ENCODE measurements at regions not wholly inside any gene's neighbourhood (a gene's known extent, or its start where the extent isn't known, plus 50 kb on each side); places are given as distances from the start of the nearest gene placed in this dataset.
"Not testable (repeated sequence)": the region's sequence is repeated elsewhere in the genome, so short reads cannot be mapped to it uniquely, and the experiment has no call there.

- CTCF ChIA-PET, result interaction anchor here (0.6 kb wide), 1 partner anchor 118 kb away, joined by 3 read pairs; no protein-coding TSS in a partner anchor
- H3K27me3 Mint-ChIP-seq, result peaks cover 13% of the 10 kb centered on the region
- POLR2A ChIA-PET; H3K4me1 Mint-ChIP-seq (ENCODE audit: low read depth); H3K4me3 Mint-ChIP-seq; DNase-seq; H3K9me3 Mint-ChIP-seq; H3K36me3 Mint-ChIP-seq; intact Hi-C loops (cut with micrococcal nuclease); H3K27ac Mint-ChIP-seq: not testable (repeated sequence)
These were observed 56.5 kb upstream of the UNC93A start for GRCh38 chr6:167234576-167234975.

GRCh38 chr6:167235005-167235404 lies 56.1 kb upstream of the UNC93A start:
- intact Hi-C loops (cut with micrococcal nuclease), result no loop called here
- Mint-ChIP-seq H3K27ac (no peak overlapping the region), H3K4me3 (no peak overlapping the region)

GRCh38 chr6:167235421-167236238 lies 55.5 kb upstream of the UNC93A start:
- no peaks in the 10 kb centered on the region for H3K36me3 Mint-ChIP-seq
- CTCF ChIA-PET, result no interaction called here
- intact Hi-C loops (cut with micrococcal nuclease), result no loop called here

More at GRCh38 chr6:167235005-167235404, 56.1 kb upstream of the UNC93A start:
- Mint-ChIP-seq H3K27me3 (peaks cover 10% of the 10 kb centered on the region), H3K9me3 (no peaks in the 10 kb centered on the region), H3K36me3 (no peaks in the 10 kb centered on the region), H3K4me1 (ENCODE audit: low read depth) (no peaks in the 10 kb centered on the region)
- ChIA-PET POLR2A (no interaction called here), CTCF (no interaction called here)
- DNase-seq, result no peak

DNA sequence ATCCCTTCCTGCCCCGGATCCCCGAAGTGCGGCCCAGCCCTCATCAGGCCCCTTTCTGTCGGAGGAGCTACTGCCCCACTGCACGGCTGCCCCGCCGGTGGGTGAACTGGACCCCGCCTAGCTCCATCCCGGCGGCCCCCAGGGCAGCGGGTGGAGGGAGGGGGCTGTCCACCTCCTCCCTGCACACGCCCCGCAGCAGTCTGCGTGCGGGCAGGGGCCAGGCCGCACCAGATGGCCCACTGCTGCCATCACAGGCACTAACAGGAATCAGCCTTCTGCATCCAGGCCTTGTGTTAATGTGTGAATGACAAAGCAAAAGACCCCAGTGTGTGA lies 54.9 kb upstream of the UNC93A start:
- H3K36me3 Mint-ChIP-seq, result no peaks in the 10 kb centered on the region
- H3K4me3 Mint-ChIP-seq, result no peak overlapping the region
- DNase-seq, result no peak
- intact Hi-C loops (cut with micrococcal nuclease), result no loop called here
- no peaks in the 10 kb centered on the region for H3K4me1 Mint-ChIP-seq (ENCODE audit: low read depth)
- ChIA-PET CTCF (no interaction called here), POLR2A (no interaction called here)
- H3K9me3 Mint-ChIP-seq, result no peaks in the 10 kb centered on the region
- no peak overlapping the region for H3K27ac Mint-ChIP-seq
- H3K27me3 Mint-ChIP-seq, result peaks cover 10% of the 10 kb centered on the region

More at GRCh38 chr6:167235421-167236238, 55.5 kb upstream of the UNC93A start:
- POLR2A ChIA-PET, result no interaction called here
- DNase-seq, result no peak
- H3K4me3 Mint-ChIP-seq, result no peak overlapping the region
- H3K27me3 Mint-ChIP-seq, result peaks cover 10% of the 10 kb centered on the region
- H3K4me1 Mint-ChIP-seq (ENCODE audit: low read depth), result no peaks in the 10 kb centered on the region
- no peak overlapping the region for H3K27ac Mint-ChIP-seq
- no peaks in the 10 kb centered on the region for H3K9me3 Mint-ChIP-seq

DNA sequence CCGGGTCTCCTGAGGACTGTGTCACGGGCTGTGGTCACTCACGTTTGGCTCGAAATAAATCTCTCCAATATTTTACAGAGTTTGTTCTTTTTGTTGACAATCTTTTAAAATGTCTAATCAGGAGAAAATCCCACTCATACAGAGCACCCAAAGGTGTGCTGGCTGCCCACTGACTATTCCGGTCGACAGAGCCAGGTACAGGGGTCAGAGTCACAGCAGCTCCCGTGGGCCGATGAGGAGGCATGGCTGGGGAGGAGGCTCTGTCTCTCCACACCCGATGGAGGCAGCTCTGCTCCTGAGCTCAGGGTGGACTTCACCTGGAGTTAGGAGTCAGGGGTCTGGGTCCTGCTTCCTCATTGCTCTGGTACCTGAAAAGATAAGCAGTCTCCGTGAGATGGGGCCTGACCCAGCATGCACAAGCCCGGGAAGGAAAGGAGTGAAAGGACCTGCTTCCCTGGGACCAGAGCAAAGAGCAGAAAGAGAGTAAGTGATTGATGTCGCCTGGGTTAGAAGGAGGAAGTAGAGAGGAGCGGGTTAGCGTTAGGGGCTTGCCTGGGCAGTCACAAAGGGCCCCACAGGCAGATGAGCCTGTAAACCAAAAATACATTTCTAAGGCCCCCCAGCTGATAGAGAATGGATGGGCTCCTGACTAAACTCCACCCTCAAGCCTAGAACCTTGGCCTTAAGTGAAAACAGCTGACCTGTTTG lies 53.5 kb upstream of the UNC93A start:
- H3K4me1 Mint-ChIP-seq (ENCODE audit: low read depth), result no peaks in the 10 kb centered on the region
- no peak overlapping the region for H3K27ac Mint-ChIP-seq
- CTCF ChIA-PET, result no interaction called here
- H3K4me3 Mint-ChIP-seq, result no peak overlapping the region
- POLR2A ChIA-PET, result no interaction called here
- no peaks in the 10 kb centered on the region for H3K9me3 Mint-ChIP-seq
- intact Hi-C loops (cut with micrococcal nuclease), result no loop called here
- H3K36me3 Mint-ChIP-seq, result no peaks in the 10 kb centered on the region
- DNase-seq, result no peak
- H3K27me3 Mint-ChIP-seq, result peaks cover 7% of the 10 kb centered on the region

GRCh38 chr6:167238146-167238693 lies 52.9 kb upstream of the UNC93A start:
- Mint-ChIP-seq H3K4me3 (no peak overlapping the region), H3K4me1 (ENCODE audit: low read depth) (no peaks in the 10 kb centered on the region), H3K27ac (no peak overlapping the region), H3K9me3 (no peaks in the 10 kb centered on the region), H3K27me3 (peaks cover 9% of the 10 kb centered on the region), H3K36me3 (no peaks in the 10 kb centered on the region)
- intact Hi-C loops (cut with micrococcal nuclease), result no loop called here
- POLR2A ChIA-PET, result no interaction called here
- no peak for DNase-seq
- CTCF ChIA-PET, result no interaction called here

GRCh38 chr6:167238694-167239467 lies 52.2 kb upstream of the UNC93A start:
- H3K9me3 Mint-ChIP-seq, result no peaks in the 10 kb centered on the region

GRCh38 chr6:167239470-167239869 lies 51.6 kb upstream of the UNC93A start:
- H3K27ac Mint-ChIP-seq; H3K27me3 Mint-ChIP-seq; H3K36me3 Mint-ChIP-seq; DNase-seq; CTCF ChIA-PET; H3K4me3 Mint-ChIP-seq; intact Hi-C loops (cut with micrococcal nuclease); H3K4me1 Mint-ChIP-seq (ENCODE audit: low read depth); POLR2A ChIA-PET; H3K9me3 Mint-ChIP-seq: not testable (repeated sequence)

More at GRCh38 chr6:167238694-167239467, 52.2 kb upstream of the UNC93A start:
- no peak for DNase-seq
- ChIA-PET CTCF (no interaction called here), POLR2A (no interaction called here)
- Mint-ChIP-seq H3K4me3 (no peak overlapping the region), H3K36me3 (no peaks in the 10 kb centered on the region), H3K4me1 (ENCODE audit: low read depth) (no peaks in the 10 kb centered on the region), H3K27me3 (peaks cover 9% of the 10 kb centered on the region), H3K27ac (no peak overlapping the region)
- intact Hi-C loops (cut with micrococcal nuclease), result no loop called here

DNA sequence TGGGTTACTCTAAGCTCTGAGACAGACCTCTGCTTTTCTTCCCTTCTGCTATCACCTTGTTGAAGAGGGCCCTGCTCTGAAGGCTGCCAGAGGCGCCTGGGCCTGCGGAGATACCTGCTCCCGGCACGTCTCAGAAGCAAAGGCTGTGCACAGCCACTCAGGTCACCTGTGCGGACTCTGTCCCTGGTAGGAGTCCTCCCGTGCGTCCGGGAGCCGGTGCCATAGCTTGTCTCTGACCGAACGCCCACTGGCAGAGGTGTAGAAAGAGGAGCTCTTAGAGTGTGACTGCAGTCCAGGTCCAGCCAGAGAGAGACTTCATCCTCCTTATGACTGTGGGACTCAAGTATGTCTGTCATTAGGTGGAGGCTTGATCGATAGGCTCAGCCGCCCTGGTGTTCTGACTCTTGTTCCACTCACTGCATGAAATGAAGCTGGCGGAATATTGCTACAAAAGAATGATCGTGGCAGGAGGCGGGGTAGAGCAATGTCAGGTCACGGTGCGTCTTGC lies 51.0 kb upstream of the UNC93A start:
- POLR2A ChIA-PET, result no interaction called here
- CTCF ChIA-PET, result no interaction called here
- no peaks in the 10 kb centered on the region for H3K36me3 Mint-ChIP-seq
- no peaks in the 10 kb centered on the region for H3K4me1 Mint-ChIP-seq (ENCODE audit: low read depth)
- DNase-seq, result no peak
- H3K27ac Mint-ChIP-seq, result no peak overlapping the region
- H3K4me3 Mint-ChIP-seq, result no peak overlapping the region
- intact Hi-C loops (cut with micrococcal nuclease), result no loop called here
- H3K9me3 Mint-ChIP-seq, result no peaks in the 10 kb centered on the region
- peaks cover 5% of the 10 kb centered on the region for H3K27me3 Mint-ChIP-seq

Data from activated CD4-positive, alpha-beta memory T cell treated with anti-CD3 and anti-CD28 coated beads for 36 hours (primary cell).